GM23248 (cell line): ENCODE measurements at regions not wholly inside any gene's neighbourhood (a gene's known extent, or its start where the extent isn't known, plus 50 kb on each side); places are given as distances from the start of the nearest gene placed in this dataset.

Experiments
- EZH2 ChIP-seq: fragments of 200-600 bp; sonication (generic); IDR thresholded peaks from 2 replicates; pipeline ENCODE4 v1.6.1; 2018; ENCODE audit warnings: antibody characterized with exemption, mild to moderate bottlenecking; ENCODE audit not compliant: insufficient read depth, poor library complexity, severe bottlenecking
- EZH2phosphoT487 ChIP-seq: fragments of 200-600 bp; sonication (generic); IDR thresholded peaks from 2 replicates; pipeline ENCODE4 v1.6.1; 2018; ENCODE audit warnings: antibody characterized with exemption, moderate library complexity, mild to moderate bottlenecking, low read depth; ENCODE audit not compliant: insufficient read depth

DNA sequence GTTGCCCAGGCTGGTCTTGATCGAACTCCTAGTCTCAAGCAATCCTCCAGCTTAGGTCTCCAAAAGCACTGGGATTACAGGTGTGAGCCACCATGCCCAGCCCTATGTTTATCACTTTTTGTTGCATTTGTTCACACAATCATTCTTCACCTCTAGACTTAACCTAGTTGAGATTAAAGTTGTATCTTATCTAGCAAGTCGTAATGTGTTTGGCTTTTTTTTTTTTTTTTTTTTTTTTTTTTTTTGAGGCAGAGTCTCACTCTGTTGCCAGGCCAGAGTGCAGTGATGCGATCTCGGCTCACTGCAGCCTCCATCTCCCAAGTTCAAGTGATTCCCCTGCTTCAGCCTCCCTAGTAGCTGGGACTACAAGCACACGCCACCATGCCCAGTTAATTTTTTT is 90.2 kb upstream of the C9orf72 start:
- TF ChIP-seq EZH2 (no peak), EZH2phosphoT487 (no peak)
